HG03439 (cell line): ENCODE measurements at regions not wholly inside any gene's neighbourhood (a gene's known extent, or its start where the extent isn't known, plus 50 kb on each side); places are given as distances from the start of the nearest gene placed in this dataset.

Experiments
- ATAC-seq: cut with Tn5 transposase; IDR thresholded peaks from one replicate; pipeline ENCODE4 v1.9.1; 2021; ENCODE audit warnings: mild to moderate bottlenecking, moderate library complexity; ENCODE audit not compliant: unreplicated experiment

- ATAC-seq, result no peak
Observed at GRCh38 chr12:115657081-115658013, 620.1 kb downstream of the MED13L start.

- ATAC-seq, result no peak
Observed at GRCh38 chr12:115650026-115650425, 627.5 kb downstream of the MED13L start.

- no peak for ATAC-seq
Observed at GRCh38 chr12:115648463-115648862, 629.0 kb downstream of the MED13L start.

- ATAC-seq, result no peak
Observed at GRCh38 chr12:115646210-115646609, 631.3 kb downstream of the MED13L start.

- ATAC-seq, result no peak
Observed at GRCh38 chr12:115640929-115641328, 636.6 kb downstream of the MED13L start.

- ATAC-seq, result no peak
Observed at GRCh38 chr12:115639648-115640012, 637.9 kb downstream of the MED13L start.

- no peak for ATAC-seq
Observed at GRCh38 chr12:115638733-115639647, 638.5 kb downstream of the MED13L start.

GRCh38 chr12:115636546-115636945 is 640.9 kb downstream of the MED13L start:
- no peak for ATAC-seq

GRCh38 chr12:115632308-115632707 is 645.2 kb downstream of the MED13L start:
- no peak for ATAC-seq

- ATAC-seq, result no peak
Observed at GRCh38 chr12:115630136-115630535, 647.4 kb downstream of the MED13L start.

- no peak for ATAC-seq
Observed at GRCh38 chr12:115626210-115626609, 651.3 kb downstream of the MED13L start.

GRCh38 chr12:115623764-115624334 is 653.6 kb downstream of the MED13L start:
- ATAC-seq, result no peak

- ATAC-seq, result no peak
Observed at GRCh38 chr12:115623275-115623674, 654.2 kb downstream of the MED13L start.

- no peak for ATAC-seq
Observed at GRCh38 chr12:115620816-115621215, 656.7 kb downstream of the MED13L start.

- no peak for ATAC-seq
Observed at GRCh38 chr12:115619889-115620288, 657.6 kb downstream of the MED13L start.

- ATAC-seq, result no peak
Observed at GRCh38 chr12:115619061-115619460, 658.4 kb downstream of the MED13L start.

- no peak for ATAC-seq
Observed at GRCh38 chr12:115618105-115618504, 659.4 kb downstream of the MED13L start.

GRCh38 chr12:115617391-115617790 is 660.1 kb downstream of the MED13L start:
- no peak for ATAC-seq

GRCh38 chr12:115611477-115611876 is 666.0 kb downstream of the MED13L start:
- ATAC-seq, result no peak

GRCh38 chr12:115609347-115609746 is 668.1 kb downstream of the MED13L start:
- no peak for ATAC-seq

- no peak for ATAC-seq
Observed at GRCh38 chr12:115606040-115606439, 671.5 kb downstream of the MED13L start.
